ENCODE measurements at regions not wholly inside any gene's neighbourhood (a gene's known extent, or its start where the extent isn't known, plus 50 kb on each side); places are given as distances from the start of the nearest gene placed in this dataset.
"Not testable (repeated sequence)": the region's sequence is repeated elsewhere in the genome, so short reads cannot be mapped to it uniquely, and the experiment has no call there.

- Histone ChIP-seq H3K4me3 (no peak overlapping the region), H3K27me3 (ENCODE audit: low read depth) (no peaks in the 10 kb centered on the region), H3K9me3 (no peaks in the 10 kb centered on the region), H3K36me3 (no peaks in the 10 kb centered on the region), H3K27ac (no peak overlapping the region), H3K4me1 (no peaks in the 10 kb centered on the region)
- ATAC-seq (no peak), DNase-seq (no peak)
- intact Hi-C loops (cut with DNase I), result no loop called here
- no peak for TF ChIP-seq CTCF (IDR thresholded peaks at IDR 0.05)
These were observed 235.8 kb downstream of the EPHA7 start for GRCh38 chr6:93183531-93183972.

- no peak overlapping the region for H3K4me3 ChIP-seq
- no peaks in the 10 kb centered on the region for H3K9me3 ChIP-seq
- H3K36me3 ChIP-seq, result no peaks in the 10 kb centered on the region
- ATAC-seq, result no peak
- TF ChIP-seq CTCF (IDR thresholded peaks at IDR 0.05), result no peak
- no peaks in the 10 kb centered on the region for H3K27me3 ChIP-seq (ENCODE audit: low read depth)
- H3K27ac ChIP-seq, result no peak overlapping the region
- H3K4me1 ChIP-seq, result no peaks in the 10 kb centered on the region
- intact Hi-C loops (cut with DNase I), result no loop called here
- no peak for DNase-seq
These were observed 236.3 kb downstream of the EPHA7 start for GRCh38 chr6:93182938-93183479.

GRCh38 chr6:93177918-93178317, 241.4 kb downstream of the EPHA7 start:
- Histone ChIP-seq H3K27ac (no peak overlapping the region), H3K36me3 (no peaks in the 10 kb centered on the region), H3K4me3 (no peak overlapping the region), H3K9me3 (no peaks in the 10 kb centered on the region), H3K27me3 (ENCODE audit: low read depth) (no peaks in the 10 kb centered on the region), H3K4me1 (no peaks in the 10 kb centered on the region)
- DNase-seq (no peak), ATAC-seq (no peak)
- TF ChIP-seq CTCF (IDR thresholded peaks at IDR 0.05), result no peak
- intact Hi-C loops (cut with DNase I), result no loop called here

GRCh38 chr6:93177438-93177837, 241.9 kb downstream of the EPHA7 start:
- Histone ChIP-seq H3K27ac (no peak overlapping the region), H3K27me3 (ENCODE audit: low read depth) (no peaks in the 10 kb centered on the region), H3K4me3 (no peak overlapping the region), H3K36me3 (no peaks in the 10 kb centered on the region), H3K9me3 (no peaks in the 10 kb centered on the region), H3K4me1 (no peaks in the 10 kb centered on the region)
- TF ChIP-seq CTCF (IDR thresholded peaks at IDR 0.05), result no peak
- intact Hi-C loops (cut with DNase I), result no loop called here
- ATAC-seq (no peak), DNase-seq (no peak)

GRCh38 chr6:93176070-93176469, 243.3 kb downstream of the EPHA7 start:
- no peaks in the 10 kb centered on the region for H3K9me3 ChIP-seq
- no peak for DNase-seq
- no peaks in the 10 kb centered on the region for H3K36me3 ChIP-seq
- no peaks in the 10 kb centered on the region for H3K4me1 ChIP-seq
- no peak overlapping the region for H3K4me3 ChIP-seq
- intact Hi-C loops (cut with DNase I), result no loop called here
- TF ChIP-seq CTCF (IDR thresholded peaks at IDR 0.05), result no peak
- ATAC-seq, result no peak
- no peaks in the 10 kb centered on the region for H3K27me3 ChIP-seq (ENCODE audit: low read depth)
- no peak overlapping the region for H3K27ac ChIP-seq

- H3K27ac ChIP-seq; intact Hi-C loops (cut with DNase I); H3K4me3 ChIP-seq; DNase-seq; H3K27me3 ChIP-seq (ENCODE audit: low read depth); H3K4me1 ChIP-seq; ATAC-seq; H3K9me3 ChIP-seq; H3K36me3 ChIP-seq: not testable (repeated sequence)
These were observed 245.8 kb downstream of the EPHA7 start for GRCh38 chr6:93173573-93173972.

Measured in lower lobe of right lung (tissue), 2 donors.